ENCODE measurements at regions not wholly inside any gene's neighbourhood (a gene's known extent, or its start where the extent isn't known, plus 50 kb on each side); places are given as distances from the start of the nearest gene placed in this dataset.
"Not testable (repeated sequence)": the region's sequence is repeated elsewhere in the genome, so short reads cannot be mapped to it uniquely, and the experiment has no call there.

- no peaks in the 10 kb centered on the region for H4K20me1 ChIP-seq (ENCODE audit: insufficient read depth, low read length)
- no peak overlapping the region for H3K9ac ChIP-seq (ENCODE audit: low read length)
- H3K79me2 ChIP-seq (ENCODE audit: low read length), result no peaks in the 10 kb centered on the region
- H2AFZ ChIP-seq (ENCODE audit: low read depth, low read length), result no peak overlapping the region
- no peak overlapping the region for H3K4me2 ChIP-seq (ENCODE audit: low read length)
- H3K27me3 ChIP-seq (ENCODE audit: low read depth, low read length), result no peaks in the 10 kb centered on the region
- TF ChIP-seq EZH2phosphoT487 (IDR thresholded peaks at IDR 0.05; ENCODE audit: low read depth), result no peak
- TF ChIP-seq, protein P1, sequence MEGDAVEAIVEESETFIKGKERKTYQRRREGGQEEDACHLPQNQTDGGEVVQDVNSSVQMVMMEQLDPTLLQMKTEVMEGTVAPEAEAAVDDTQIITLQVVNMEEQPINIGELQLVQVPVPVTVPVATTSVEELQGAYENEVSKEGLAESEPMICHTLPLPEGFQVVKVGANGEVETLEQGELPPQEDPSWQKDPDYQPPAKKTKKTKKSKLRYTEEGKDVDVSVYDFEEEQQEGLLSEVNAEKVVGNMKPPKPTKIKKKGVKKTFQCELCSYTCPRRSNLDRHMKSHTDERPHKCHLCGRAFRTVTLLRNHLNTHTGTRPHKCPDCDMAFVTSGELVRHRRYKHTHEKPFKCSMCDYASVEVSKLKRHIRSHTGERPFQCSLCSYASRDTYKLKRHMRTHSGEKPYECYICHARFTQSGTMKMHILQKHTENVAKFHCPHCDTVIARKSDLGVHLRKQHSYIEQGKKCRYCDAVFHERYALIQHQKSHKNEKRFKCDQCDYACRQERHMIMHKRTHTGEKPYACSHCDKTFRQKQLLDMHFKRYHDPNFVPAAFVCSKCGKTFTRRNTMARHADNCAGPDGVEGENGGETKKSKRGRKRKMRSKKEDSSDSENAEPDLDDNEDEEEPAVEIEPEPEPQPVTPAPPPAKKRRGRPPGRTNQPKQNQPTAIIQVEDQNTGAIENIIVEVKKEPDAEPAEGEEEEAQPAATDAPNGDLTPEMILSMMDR (IDR thresholded peaks at IDR 0.05; ENCODE audit: low read depth, low read length), result no peak
- no peak overlapping the region for H3K27ac ChIP-seq (ENCODE audit: low read length)
- H3K4me3 ChIP-seq (ENCODE audit: low read length), result no peak overlapping the region
- no peaks in the 10 kb centered on the region for H3K36me3 ChIP-seq (replicated peaks; ENCODE audit: low read depth, low read length)
- H3K4me1 ChIP-seq (ENCODE audit: low read length), result no peaks in the 10 kb centered on the region
- no peaks in the 10 kb centered on the region for H3K9me3 ChIP-seq (ENCODE audit: insufficient read depth, low read length)
Observed at GRCh38 chr3:89025185-89025584, 82.2 kb upstream of the EPHA3 start.

GRCh38 chr3:89032346-89033013, 74.9 kb upstream of the EPHA3 start:
- Histone ChIP-seq H2AFZ (ENCODE audit: low read depth, low read length) (no peak overlapping the region; the same call in 1 of the 2 replicates), H3K9ac (ENCODE audit: low read length) (no peak overlapping the region), H3K9me3 (ENCODE audit: insufficient read depth, low read length) (no peaks in the 10 kb centered on the region; the same call in 1 of the 2 replicates), H4K20me1 (ENCODE audit: insufficient read depth, low read length) (no peaks in the 10 kb centered on the region), H3K4me3 (ENCODE audit: low read length) (no peak overlapping the region), H3K27ac (ENCODE audit: low read length) (no peak overlapping the region), H3K4me2 (ENCODE audit: low read length) (no peak overlapping the region), H3K4me1 (ENCODE audit: low read length) (no peaks in the 10 kb centered on the region), H3K79me2 (ENCODE audit: low read length) (no peaks in the 10 kb centered on the region), H3K27me3 (ENCODE audit: low read depth, low read length) (no peaks in the 10 kb centered on the region), H3K36me3 (replicated peaks; ENCODE audit: low read depth, low read length) (no peaks in the 10 kb centered on the region)
- TF ChIP-seq, protein P1 (IDR thresholded peaks at IDR 0.05; ENCODE audit: low read depth, low read length), result no peak
- no peak for TF ChIP-seq EZH2phosphoT487 (IDR thresholded peaks at IDR 0.05; ENCODE audit: low read depth)

DNA sequence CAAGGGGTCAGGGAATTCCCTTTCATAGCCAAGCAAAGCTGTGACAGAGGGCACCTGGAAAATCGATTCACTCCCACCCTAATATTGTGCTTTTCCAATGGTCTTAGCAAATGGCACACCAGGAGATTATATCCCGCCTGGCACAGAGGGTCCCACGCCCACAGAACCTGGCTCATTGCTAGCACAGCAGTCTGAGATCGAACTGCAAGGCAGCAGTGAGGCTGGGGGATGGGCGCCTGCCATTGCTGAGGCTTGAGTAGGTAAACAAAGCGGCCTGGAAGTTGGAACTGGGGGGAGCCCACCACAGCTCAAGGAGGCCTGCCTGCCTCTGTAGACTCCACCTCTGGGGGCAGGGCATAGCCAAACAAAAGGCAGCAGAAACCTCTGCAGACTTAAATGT, 72.7 kb upstream of the EPHA3 start:
- not testable (repeated sequence) for H3K79me2 ChIP-seq (ENCODE audit: low read length); H2AFZ ChIP-seq (ENCODE audit: low read depth, low read length); H3K4me1 ChIP-seq (ENCODE audit: low read length); H3K9me3 ChIP-seq (ENCODE audit: insufficient read depth, low read length); H3K27me3 ChIP-seq (ENCODE audit: low read depth, low read length); H3K9ac ChIP-seq (ENCODE audit: low read length); H3K36me3 ChIP-seq (replicated peaks; ENCODE audit: low read depth, low read length); H3K4me3 ChIP-seq (ENCODE audit: low read length); H3K4me2 ChIP-seq (ENCODE audit: low read length); H4K20me1 ChIP-seq (ENCODE audit: insufficient read depth, low read length); H3K27ac ChIP-seq (ENCODE audit: low read length)

DNA sequence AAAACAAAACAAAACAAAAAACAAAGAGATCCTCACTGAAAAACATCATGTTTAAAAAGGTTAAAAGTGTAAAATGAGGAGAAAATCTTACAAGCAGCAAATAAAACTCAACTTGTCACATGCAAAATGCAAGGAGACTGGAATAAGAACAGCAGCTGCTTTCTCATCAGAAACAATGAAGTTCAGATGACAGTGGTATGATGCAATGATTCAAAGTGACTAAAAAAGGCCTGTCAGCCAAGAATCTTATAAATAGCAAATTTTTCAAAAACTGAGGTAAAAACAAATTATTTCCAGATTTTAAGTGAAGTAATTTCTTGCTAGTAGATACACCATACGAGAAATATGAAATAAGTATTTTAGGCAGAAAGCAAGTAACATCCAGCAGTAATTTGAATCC, 68.6 kb upstream of the EPHA3 start:
- peaks cover 4% of the 10 kb centered on the region for H3K36me3 ChIP-seq (replicated peaks; ENCODE audit: low read depth, low read length)
- peaks cover 22% of the 10 kb centered on the region for H3K4me1 ChIP-seq (ENCODE audit: low read length)
- TF ChIP-seq, protein P1 (IDR thresholded peaks at IDR 0.05; ENCODE audit: low read depth, low read length), result no peak
- no peak for TF ChIP-seq EZH2phosphoT487 (IDR thresholded peaks at IDR 0.05; ENCODE audit: low read depth)
- no peak overlapping the region for H3K4me2 ChIP-seq (ENCODE audit: low read length)
- no peaks in the 10 kb centered on the region for H4K20me1 ChIP-seq (ENCODE audit: insufficient read depth, low read length)
- H2AFZ ChIP-seq (ENCODE audit: low read depth, low read length), result no peak overlapping the region
- no peak overlapping the region for H3K27ac ChIP-seq (ENCODE audit: low read length)
- no peak overlapping the region for H3K4me3 ChIP-seq (ENCODE audit: low read length)
- H3K9me3 ChIP-seq (ENCODE audit: insufficient read depth, low read length), result no peaks in the 10 kb centered on the region; the same call in 1 of the 2 replicates
- H3K27me3 ChIP-seq (ENCODE audit: low read depth, low read length), result no peaks in the 10 kb centered on the region
- no peak overlapping the region for H3K9ac ChIP-seq (ENCODE audit: low read length)
- no peaks in the 10 kb centered on the region for H3K79me2 ChIP-seq (ENCODE audit: low read length)

Data from OCI-LY3 (cell line).